ENCODE measurements at regions not wholly inside any gene's neighbourhood (a gene's known extent, or its start where the extent isn't known, plus 50 kb on each side); places are given as distances from the start of the nearest gene placed in this dataset.

- no peaks in the 10 kb centered on the region for H3K4me1 ChIP-seq (ENCODE audit: control insufficient read depth in 3 of 3, insufficient read depth in 3 of 3, low read length in 3 of 3)
- H3K36me3 ChIP-seq (ENCODE audit: control insufficient read depth in 3 of 3, insufficient read depth in 3 of 3, low read length in 3 of 3) = no peaks in the 10 kb centered on the region
- no peak overlapping the region for H3K9ac ChIP-seq (ENCODE audit: low read depth in 1 of 3, low read length in 3 of 3)
- peaks cover 0 to 21% (median 0%) of the 10 kb centered on the region in 3 donors for H3K27me3 ChIP-seq (ENCODE audit: control insufficient read depth in 3 of 3, insufficient read depth in 3 of 3, low read length in 3 of 3)
- no peak overlapping the region for H3K4me3 ChIP-seq (ENCODE audit: low read length in 3 of 3)
- H3K9me3 ChIP-seq (ENCODE audit: control insufficient read depth in 3 of 3, low read length in 3 of 3) = peaks cover 0 to 3% (median 2%) of the 10 kb centered on the region in 3 donors
- no peak overlapping the region for H3K27ac ChIP-seq (ENCODE audit: low read depth, low read length)
These were observed 335.6 kb upstream of the SALL3 start for GRCh38 chr18:78643981-78644380.

DNA sequence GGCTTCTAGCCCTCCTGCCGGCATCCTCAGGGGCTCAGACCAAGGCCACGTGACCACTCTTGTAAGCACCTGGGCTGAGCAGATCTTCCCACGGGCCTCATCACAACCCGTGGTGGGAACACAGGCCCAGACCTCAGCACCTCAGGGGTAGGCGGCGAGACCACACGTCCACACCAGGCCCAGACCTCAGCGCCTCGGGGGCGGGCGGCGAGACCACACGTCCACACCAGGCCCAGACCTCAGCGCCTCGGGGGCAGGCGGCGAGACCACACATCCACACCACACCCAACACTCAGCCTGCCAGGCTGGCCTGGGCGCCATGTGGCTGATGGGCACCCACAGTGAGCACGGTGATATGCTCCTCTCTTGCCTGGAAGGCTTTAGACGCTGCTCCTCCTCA lies 334.4 kb upstream of the SALL3 start:
- H3K4me1 ChIP-seq (ENCODE audit: control insufficient read depth in 3 of 3, insufficient read depth in 3 of 3, low read length in 3 of 3) = no peaks in the 10 kb centered on the region
- peaks cover 0 to 3% (median 2%) of the 10 kb centered on the region in 3 donors for H3K9me3 ChIP-seq (ENCODE audit: control insufficient read depth in 3 of 3, low read length in 3 of 3)
- peaks cover 0 to 21% (median 0%) of the 10 kb centered on the region in 3 donors for H3K27me3 ChIP-seq (ENCODE audit: control insufficient read depth in 3 of 3, insufficient read depth in 3 of 3, low read length in 3 of 3)
- no peaks in the 10 kb centered on the region for H3K36me3 ChIP-seq (ENCODE audit: control insufficient read depth in 3 of 3, insufficient read depth in 3 of 3, low read length in 3 of 3)
- H3K4me3 ChIP-seq (ENCODE audit: low read length in 3 of 3) = no peak overlapping the region
- H3K9ac ChIP-seq (ENCODE audit: low read depth in 1 of 3, low read length in 3 of 3) = no peak overlapping the region
- H3K27ac ChIP-seq (ENCODE audit: low read depth, low read length) = no peak overlapping the region

GRCh38 chr18:78647018-78647417 lies 332.6 kb upstream of the SALL3 start:
- peaks cover 0 to 3% (median 2%) of the 10 kb centered on the region in 3 donors for H3K9me3 ChIP-seq (ENCODE audit: control insufficient read depth in 3 of 3, low read length in 3 of 3)
- no peak overlapping the region for H3K27ac ChIP-seq (ENCODE audit: low read depth, low read length)
- no peaks in the 10 kb centered on the region for H3K36me3 ChIP-seq (ENCODE audit: control insufficient read depth in 3 of 3, insufficient read depth in 3 of 3, low read length in 3 of 3)
- H3K27me3 ChIP-seq (ENCODE audit: control insufficient read depth in 3 of 3, insufficient read depth in 3 of 3, low read length in 3 of 3) = peaks cover 0 to 17% (median 0%) of the 10 kb centered on the region in 3 donors
- no peak overlapping the region for H3K4me3 ChIP-seq (ENCODE audit: low read length in 3 of 3)
- no peaks in the 10 kb centered on the region for H3K4me1 ChIP-seq (ENCODE audit: control insufficient read depth in 3 of 3, insufficient read depth in 3 of 3, low read length in 3 of 3)
- H3K9ac ChIP-seq (ENCODE audit: low read depth in 1 of 3, low read length in 3 of 3) = no peak overlapping the region

DNA sequence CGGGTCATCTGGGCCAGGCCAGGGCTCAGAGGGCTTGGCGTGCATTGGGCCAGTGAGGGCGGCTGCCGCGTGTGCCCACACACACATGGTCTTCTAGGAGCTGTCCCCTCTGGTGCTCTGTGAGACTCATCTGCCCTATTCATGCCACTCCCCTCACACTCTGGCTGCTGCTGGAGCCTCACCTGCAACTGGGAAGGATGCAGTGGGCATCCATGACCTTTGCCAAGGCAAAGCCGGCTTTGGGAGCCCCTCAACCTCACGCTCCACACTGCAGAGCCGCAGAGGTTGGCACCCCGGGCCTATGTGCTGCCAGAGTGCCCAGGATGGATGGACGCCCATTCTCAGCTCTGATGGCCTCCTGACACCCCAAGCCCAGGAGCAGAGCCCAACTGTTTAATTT lies 330.2 kb upstream of the SALL3 start:
- Histone ChIP-seq H3K36me3 (ENCODE audit: control insufficient read depth in 3 of 3, insufficient read depth in 3 of 3, low read length in 3 of 3) (no peaks in the 10 kb centered on the region), H3K4me1 (ENCODE audit: control insufficient read depth in 3 of 3, insufficient read depth in 3 of 3, low read length in 3 of 3) (no peaks in the 10 kb centered on the region), H3K4me3 (ENCODE audit: low read length in 3 of 3) (no peak overlapping the region), H3K9ac (ENCODE audit: low read depth in 1 of 3, low read length in 3 of 3) (no peak overlapping the region), H3K9me3 (ENCODE audit: control insufficient read depth in 3 of 3, low read length in 3 of 3) (peaks cover 0 to 9% (median 2%) of the 10 kb centered on the region in 3 donors), H3K27me3 (ENCODE audit: control insufficient read depth in 3 of 3, insufficient read depth in 3 of 3, low read length in 3 of 3) (peaks cover 0 to 12% (median 0%) of the 10 kb centered on the region in 3 donors), H3K27ac (ENCODE audit: low read depth, low read length) (no peak overlapping the region)

GRCh38 chr18:78650926-78651325 lies 328.7 kb upstream of the SALL3 start:
- Histone ChIP-seq H3K4me3 (ENCODE audit: low read length in 3 of 3) (no peak overlapping the region), H3K4me1 (ENCODE audit: control insufficient read depth in 3 of 3, insufficient read depth in 3 of 3, low read length in 3 of 3) (no peaks in the 10 kb centered on the region)

DNA sequence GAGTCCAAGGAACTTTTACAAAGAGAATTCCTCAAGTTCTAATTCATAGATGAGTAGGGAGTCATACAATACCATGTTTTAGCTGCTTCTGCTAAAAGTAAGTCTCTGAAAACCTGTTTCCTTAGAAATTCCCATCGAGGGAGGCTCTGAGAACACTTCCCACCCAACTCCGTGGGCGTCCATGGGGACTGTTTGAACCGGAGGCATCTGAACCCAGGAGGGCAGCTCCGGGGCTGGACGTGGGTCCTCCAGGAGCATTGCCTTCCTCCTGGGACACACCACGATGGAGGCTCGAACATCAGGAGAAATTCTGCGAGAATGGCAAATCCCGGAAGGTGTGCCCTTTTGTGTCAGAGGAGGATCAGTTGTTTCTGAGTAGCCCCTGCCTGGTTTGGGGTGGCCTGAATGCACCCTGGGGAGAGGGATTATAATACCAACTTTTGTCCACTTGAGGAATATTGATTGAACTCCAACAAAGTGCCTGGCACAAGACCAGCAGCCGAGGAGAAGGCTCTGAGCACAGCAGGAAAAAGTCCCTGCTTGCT lies 327.5 kb upstream of the SALL3 start:
- H3K4me1 ChIP-seq (ENCODE audit: control insufficient read depth in 3 of 3, insufficient read depth in 3 of 3, low read length in 3 of 3) = no peaks in the 10 kb centered on the region
- H3K4me3 ChIP-seq (ENCODE audit: low read length in 3 of 3) = no peak overlapping the region
- H3K27ac ChIP-seq (ENCODE audit: low read depth, low read length) = no peak overlapping the region
- H3K9ac ChIP-seq (ENCODE audit: low read depth in 1 of 3, low read length in 3 of 3) = no peak overlapping the region
- no peaks in the 10 kb centered on the region for H3K36me3 ChIP-seq (ENCODE audit: control insufficient read depth in 3 of 3, insufficient read depth in 3 of 3, low read length in 3 of 3)
- H3K9me3 ChIP-seq (ENCODE audit: control insufficient read depth in 3 of 3, low read length in 3 of 3) = peaks cover 0 to 9% (median 0%) of the 10 kb centered on the region in 3 donors
- no peaks in the 10 kb centered on the region for H3K27me3 ChIP-seq (ENCODE audit: control insufficient read depth in 3 of 3, insufficient read depth in 3 of 3, low read length in 3 of 3)

More at GRCh38 chr18:78650926-78651325, 328.7 kb upstream of the SALL3 start:
- H3K27me3 ChIP-seq (ENCODE audit: control insufficient read depth in 3 of 3, insufficient read depth in 3 of 3, low read length in 3 of 3) = peaks cover 0 to 4% (median 0%) of the 10 kb centered on the region in 3 donors
- peaks cover 0 to 9% (median 0%) of the 10 kb centered on the region in 3 donors for H3K9me3 ChIP-seq (ENCODE audit: control insufficient read depth in 3 of 3, low read length in 3 of 3)
- H3K9ac ChIP-seq (ENCODE audit: low read depth in 1 of 3, low read length in 3 of 3) = no peak overlapping the region
- H3K36me3 ChIP-seq (ENCODE audit: control insufficient read depth in 3 of 3, insufficient read depth in 3 of 3, low read length in 3 of 3) = no peaks in the 10 kb centered on the region
- H3K27ac ChIP-seq (ENCODE audit: low read depth, low read length) = no peak overlapping the region

DNA sequence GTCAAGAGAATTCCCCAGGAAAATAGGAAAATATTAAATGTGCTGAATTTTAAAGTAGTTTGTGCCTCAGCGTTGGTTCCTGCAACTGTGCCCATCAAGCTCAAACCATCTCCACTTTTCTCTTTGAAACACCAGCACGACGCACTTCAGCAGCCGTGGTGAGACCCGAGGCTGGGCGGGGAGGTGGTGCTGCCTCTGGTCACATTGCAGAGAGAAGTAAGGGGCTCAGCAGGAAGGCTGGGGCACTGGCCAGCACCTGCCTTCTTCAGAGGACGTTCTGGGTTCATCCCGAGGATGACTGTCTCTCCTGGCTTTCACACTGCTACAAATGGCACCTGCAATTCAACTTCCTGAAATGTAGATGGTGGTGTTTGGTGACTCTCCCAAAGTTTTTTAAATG lies 323.7 kb upstream of the SALL3 start:
- Histone ChIP-seq H3K4me3 (ENCODE audit: low read length in 3 of 3) (no peak overlapping the region), H3K27ac (ENCODE audit: low read depth, low read length) (no peak overlapping the region), H3K36me3 (ENCODE audit: control insufficient read depth in 3 of 3, insufficient read depth in 3 of 3, low read length in 3 of 3) (no peaks in the 10 kb centered on the region), H3K27me3 (ENCODE audit: control insufficient read depth in 3 of 3, insufficient read depth in 3 of 3, low read length in 3 of 3) (peaks cover 0 to 13% (median 5%) of the 10 kb centered on the region in 3 donors), H3K9ac (ENCODE audit: low read depth in 1 of 3, low read length in 3 of 3) (no peak overlapping the region), H3K4me1 (ENCODE audit: control insufficient read depth in 3 of 3, insufficient read depth in 3 of 3, low read length in 3 of 3) (no peaks in the 10 kb centered on the region), H3K9me3 (ENCODE audit: control insufficient read depth in 3 of 3, low read length in 3 of 3) (peaks cover 0 to 6% (median 2%) of the 10 kb centered on the region in 3 donors)

GRCh38 chr18:78656346-78656925 lies 323.2 kb upstream of the SALL3 start:
- Histone ChIP-seq H3K27me3 (ENCODE audit: control insufficient read depth in 3 of 3, insufficient read depth in 3 of 3, low read length in 3 of 3) (peaks cover 0 to 13% (median 5%) of the 10 kb centered on the region in 3 donors), H3K36me3 (ENCODE audit: control insufficient read depth in 3 of 3, insufficient read depth in 3 of 3, low read length in 3 of 3) (no peaks in the 10 kb centered on the region), H3K9me3 (ENCODE audit: control insufficient read depth in 3 of 3, low read length in 3 of 3) (peaks cover 0 to 6% (median 3%) of the 10 kb centered on the region in 3 donors), H3K9ac (ENCODE audit: low read depth in 1 of 3, low read length in 3 of 3) (no peak overlapping the region), H3K4me1 (ENCODE audit: control insufficient read depth in 3 of 3, insufficient read depth in 3 of 3, low read length in 3 of 3) (no peaks in the 10 kb centered on the region), H3K27ac (ENCODE audit: low read depth, low read length) (no peak overlapping the region), H3K4me3 (ENCODE audit: low read length in 3 of 3) (no peak overlapping the region)

DNA sequence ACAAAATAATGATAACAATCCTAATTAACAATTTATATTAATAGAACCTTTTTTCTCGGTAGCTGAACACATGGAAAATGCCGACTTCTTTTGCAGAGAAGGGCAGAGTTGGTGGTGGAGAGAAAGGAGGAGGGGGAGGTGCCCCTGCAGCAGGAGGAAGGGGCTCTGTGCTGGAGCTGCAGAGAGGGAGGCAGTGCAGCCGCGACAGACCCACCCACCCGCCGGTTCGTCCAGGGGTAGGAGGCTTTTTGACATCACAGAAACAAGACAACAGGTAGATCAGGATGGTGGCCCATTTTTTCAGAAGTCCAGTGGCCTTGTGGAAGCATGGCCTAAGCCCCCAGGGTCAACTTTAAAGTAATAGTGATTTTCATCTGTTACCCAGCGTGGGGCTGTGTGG lies 321.1 kb upstream of the SALL3 start:
- H3K36me3 ChIP-seq (ENCODE audit: control insufficient read depth in 3 of 3, insufficient read depth in 3 of 3, low read length in 3 of 3) = no peaks in the 10 kb centered on the region
- H3K4me3 ChIP-seq (ENCODE audit: low read length in 3 of 3) = no peak overlapping the region
- peaks cover 0 to 13% (median 5%) of the 10 kb centered on the region in 3 donors for H3K27me3 ChIP-seq (ENCODE audit: control insufficient read depth in 3 of 3, insufficient read depth in 3 of 3, low read length in 3 of 3)
- no peak overlapping the region for H3K9ac ChIP-seq (ENCODE audit: low read depth in 1 of 3, low read length in 3 of 3)
- no peak overlapping the region for H3K27ac ChIP-seq (ENCODE audit: low read depth, low read length)
- H3K9me3 ChIP-seq (ENCODE audit: control insufficient read depth in 3 of 3, low read length in 3 of 3) = peaks cover 0 to 3% (median 0%) of the 10 kb centered on the region in 3 donors
- no peaks in the 10 kb centered on the region for H3K4me1 ChIP-seq (ENCODE audit: control insufficient read depth in 3 of 3, insufficient read depth in 3 of 3, low read length in 3 of 3)

GRCh38 chr18:78659057-78659456 lies 320.6 kb upstream of the SALL3 start:
- peaks cover 0 to 13% (median 8%) of the 10 kb centered on the region in 3 donors for H3K27me3 ChIP-seq (ENCODE audit: control insufficient read depth in 3 of 3, insufficient read depth in 3 of 3, low read length in 3 of 3)
- no peaks in the 10 kb centered on the region for H3K36me3 ChIP-seq (ENCODE audit: control insufficient read depth in 3 of 3, insufficient read depth in 3 of 3, low read length in 3 of 3)
- no peaks in the 10 kb centered on the region for H3K4me1 ChIP-seq (ENCODE audit: control insufficient read depth in 3 of 3, insufficient read depth in 3 of 3, low read length in 3 of 3)
- peaks cover 0 to 3% (median 0%) of the 10 kb centered on the region in 3 donors for H3K9me3 ChIP-seq (ENCODE audit: control insufficient read depth in 3 of 3, low read length in 3 of 3)
- H3K27ac ChIP-seq (ENCODE audit: low read depth, low read length) = no peak overlapping the region
- H3K4me3 ChIP-seq (ENCODE audit: low read length in 3 of 3) = no peak overlapping the region
- H3K9ac ChIP-seq (ENCODE audit: low read depth in 1 of 3, low read length in 3 of 3) = no peak overlapping the region
